AG09309 (cell line): ENCODE measurements at regions not wholly inside any gene's neighbourhood (a gene's known extent, or its start where the extent isn't known, plus 50 kb on each side); places are given as distances from the start of the nearest gene placed in this dataset.
"Not testable (repeated sequence)": the region's sequence is repeated elsewhere in the genome, so short reads cannot be mapped to it uniquely, and the experiment has no call there.

ENCODE experiments used
- DNase-seq: peaks from one replicate; pipeline ENCODE4 v3.0.0-alpha.2; 2010; ENCODE audit warnings: low read depth
- H3K4me3 ChIP-seq: 2 replicates; pipeline ENCODE4 v1.5.1; 2011; ENCODE audit warnings: mild to moderate bottlenecking, low read depth, low read length, moderate library complexity; ENCODE audit not compliant: control insufficient read depth

DNA sequence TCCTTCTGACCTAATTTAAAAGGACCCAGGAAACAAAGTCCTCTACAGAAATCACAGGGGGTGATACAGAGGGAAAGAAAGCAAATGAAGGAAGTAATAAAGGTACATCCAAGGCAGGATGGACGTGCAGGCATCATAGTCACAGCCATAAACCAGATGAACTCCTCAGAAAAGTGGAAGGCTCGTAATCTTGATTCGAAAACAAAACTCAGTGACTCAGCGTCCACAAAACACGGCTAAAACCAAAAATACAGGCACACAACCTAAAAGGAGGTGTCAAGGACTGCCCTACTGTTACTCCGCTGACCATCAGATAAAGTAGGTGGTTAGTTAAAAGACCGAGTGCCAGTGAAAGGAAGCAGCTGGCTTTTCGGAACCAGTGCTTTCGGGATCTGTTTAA is 81.5 kb downstream of the TRIM69 start:
- not testable (repeated sequence) for DNase-seq, H3K4me3 ChIP-seq

GRCh38 chr15:44819331-44819987 is 83.1 kb downstream of the TRIM69 start:
- H3K4me3 ChIP-seq, DNase-seq: not testable (repeated sequence)

DNA sequence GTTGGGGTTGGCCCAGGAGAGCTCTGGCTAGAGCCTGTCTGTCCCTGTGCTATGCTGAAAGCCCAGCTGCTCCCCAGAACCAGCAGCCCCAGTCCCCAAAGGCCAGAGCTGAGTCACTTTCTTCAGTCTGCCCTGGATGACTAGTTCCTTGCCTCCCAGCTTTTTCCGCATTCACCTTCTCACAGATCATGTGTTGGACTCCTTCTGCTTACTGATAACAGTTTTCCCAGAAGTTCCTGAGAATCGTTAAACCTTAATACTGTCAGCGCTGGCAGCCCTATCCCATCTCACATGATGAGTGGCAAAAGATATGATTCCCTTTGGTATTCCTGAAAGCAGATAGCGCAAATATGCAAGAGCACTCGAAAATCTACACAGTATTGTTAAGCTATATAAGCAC is 84.2 kb downstream of the TRIM69 start:
- H3K4me3 ChIP-seq, DNase-seq: not testable (repeated sequence)

DNA sequence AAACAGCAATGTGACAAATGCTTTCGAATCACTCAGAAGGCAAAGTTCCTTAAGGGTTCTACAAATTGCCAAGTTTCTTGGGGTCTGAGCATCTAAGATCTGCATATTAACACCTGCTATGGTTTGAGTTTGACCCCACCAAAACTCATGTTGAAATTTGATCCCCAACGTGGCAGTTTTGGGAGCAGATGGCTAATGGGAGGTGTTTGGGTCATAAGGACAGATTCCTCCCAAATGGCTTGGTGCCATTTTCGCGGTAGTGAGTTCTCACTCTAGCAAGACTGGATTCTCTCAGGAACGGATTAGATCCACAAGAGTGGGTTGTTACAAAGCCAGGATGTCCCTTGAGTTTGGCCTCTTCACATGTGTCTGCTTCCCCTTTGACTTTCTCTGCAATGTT is 84.6 kb downstream of the TRIM69 start:
- H3K4me3 ChIP-seq, DNase-seq: not testable (repeated sequence)

DNA sequence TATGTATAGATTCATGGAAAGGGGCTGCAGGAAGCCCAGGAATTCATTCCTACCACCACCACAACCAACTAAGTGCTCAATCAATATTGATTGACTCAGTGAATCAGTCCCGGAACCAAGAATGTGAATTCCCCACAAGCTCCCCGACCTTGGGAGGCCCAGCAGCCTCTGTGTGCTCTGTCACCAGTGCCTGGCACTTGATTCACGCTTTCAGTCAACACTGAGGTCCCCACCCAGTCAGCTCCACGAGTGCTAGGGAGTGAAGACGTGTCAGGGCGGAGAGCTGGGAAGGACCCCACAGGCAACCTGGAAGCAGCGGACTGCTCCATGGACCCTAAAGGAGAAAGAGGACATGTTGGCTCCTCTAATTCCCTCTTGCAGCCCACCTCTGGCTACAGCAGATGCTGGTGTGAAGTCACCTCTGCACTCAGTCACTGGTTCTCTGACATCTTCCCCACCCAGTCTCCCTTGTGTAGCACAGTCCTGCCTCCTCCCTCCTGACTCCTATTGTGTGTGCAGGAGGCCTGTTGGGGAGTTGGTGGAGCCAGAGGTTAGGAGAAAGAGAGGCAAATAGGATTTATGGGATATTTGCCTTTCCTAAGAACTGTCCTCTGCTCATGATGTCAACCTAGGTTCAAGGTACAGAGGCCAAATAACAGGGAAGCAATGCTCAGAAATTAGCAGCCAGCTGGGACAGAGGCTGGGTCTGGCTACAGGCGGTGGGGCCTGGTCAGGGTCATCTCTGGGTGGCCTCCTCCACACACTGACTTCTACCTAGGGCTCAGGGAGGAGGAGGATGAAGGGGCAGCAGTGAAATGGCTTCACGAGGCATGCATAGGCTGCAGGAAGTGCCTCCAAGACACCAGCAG is 88.2 kb downstream of the TRIM69 start:
- not testable (repeated sequence) for H3K4me3 ChIP-seq, DNase-seq

GRCh38 chr15:44826583-44826982 is 90.3 kb downstream of the TRIM69 start:
- H3K4me3 ChIP-seq, DNase-seq: not testable (repeated sequence)

DNA sequence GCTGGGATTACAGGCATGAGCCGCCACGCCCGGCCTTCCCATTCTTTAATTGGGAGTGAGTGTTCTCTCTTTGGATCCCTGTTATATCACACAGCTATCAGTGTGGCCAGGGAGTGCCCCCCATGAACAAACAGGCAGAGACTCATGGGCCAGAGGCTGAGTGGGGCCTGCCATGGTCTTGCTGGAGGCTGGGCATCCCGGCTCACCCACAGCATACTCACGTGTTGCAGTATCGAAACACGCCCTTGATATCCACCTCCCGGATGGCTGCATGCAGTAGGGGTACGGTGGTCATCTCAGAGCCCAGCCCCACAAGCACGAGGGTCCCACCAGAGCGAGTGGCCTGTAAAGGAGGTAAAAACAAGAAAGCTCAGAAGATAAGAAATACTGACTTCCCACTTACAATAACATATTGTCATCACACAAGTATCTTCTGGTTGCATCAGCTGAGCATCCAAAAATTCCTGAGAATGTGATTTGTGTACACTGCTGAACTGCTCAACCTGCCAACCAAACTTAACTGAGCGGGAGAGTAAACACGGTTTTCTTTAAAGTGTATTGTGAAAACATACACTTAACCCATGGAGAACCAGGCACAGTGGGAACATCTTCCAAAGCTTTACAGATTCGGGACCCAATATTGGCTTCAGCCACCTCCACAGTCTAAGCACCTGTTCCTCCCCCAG is 92.0 kb downstream of the TRIM69 start:
- H3K4me3 ChIP-seq, DNase-seq: not testable (repeated sequence)

- H3K4me3 ChIP-seq: not testable (repeated sequence)
Observed at GRCh38 chr15:44829150-44829549, 92.8 kb downstream of the TRIM69 start.

DNA sequence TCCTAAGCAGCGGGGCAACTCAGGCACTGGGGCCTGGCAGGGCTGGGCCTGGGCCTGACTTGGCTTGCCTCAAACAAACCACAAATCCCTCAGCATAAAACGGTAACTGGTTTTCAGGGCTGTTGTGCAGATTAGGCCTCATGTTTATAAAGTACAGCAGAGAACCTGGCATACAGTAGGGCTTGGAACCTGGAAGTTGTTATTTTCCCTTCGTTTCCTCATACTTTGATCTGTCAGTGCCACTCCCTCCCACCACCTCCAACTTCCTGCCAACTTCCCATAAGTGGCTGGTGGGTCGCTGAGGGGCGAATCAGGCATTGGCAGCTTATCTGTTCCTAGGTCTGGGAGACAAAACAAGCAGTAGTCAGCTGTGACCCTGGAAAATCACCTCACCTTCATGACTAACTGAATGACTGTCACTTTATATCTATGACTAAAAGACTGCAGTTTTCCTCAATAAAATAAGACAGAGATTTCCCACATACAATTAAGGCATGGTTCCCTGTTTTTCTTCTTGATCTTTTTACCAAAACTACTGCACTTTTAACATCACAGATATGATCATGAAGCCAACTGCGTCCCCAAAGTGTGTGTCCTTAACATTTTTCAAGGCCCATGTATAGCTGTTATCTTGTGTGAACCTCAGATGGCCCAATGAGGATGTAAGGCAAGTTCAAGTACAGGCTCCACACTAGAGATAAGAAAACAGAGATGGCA is 94.5 kb downstream of the TRIM69 start:
- DNase-seq, H3K4me3 ChIP-seq: not testable (repeated sequence)

More at GRCh38 chr15:44829150-44829549, 92.8 kb downstream of the TRIM69 start:
- not testable (repeated sequence) for DNase-seq

DNA sequence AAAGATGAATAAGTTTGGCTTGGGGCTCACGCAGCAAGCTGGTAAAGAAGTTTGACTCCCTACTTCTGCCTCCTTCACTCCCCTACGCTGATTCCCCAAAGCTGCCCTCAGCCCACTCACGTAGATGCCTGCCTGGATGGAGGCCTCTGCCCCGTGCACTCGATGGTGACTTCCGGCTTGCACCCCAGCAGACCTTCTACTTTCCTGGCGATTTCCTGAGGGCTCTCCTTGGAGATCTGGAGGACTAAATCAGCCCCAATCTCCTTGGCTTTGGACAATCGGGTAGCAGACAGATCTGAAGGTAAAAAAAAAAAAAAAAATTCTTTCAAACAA is 95.0 kb downstream of the TRIM69 start:
- not testable (repeated sequence) for H3K4me3 ChIP-seq, DNase-seq

DNA sequence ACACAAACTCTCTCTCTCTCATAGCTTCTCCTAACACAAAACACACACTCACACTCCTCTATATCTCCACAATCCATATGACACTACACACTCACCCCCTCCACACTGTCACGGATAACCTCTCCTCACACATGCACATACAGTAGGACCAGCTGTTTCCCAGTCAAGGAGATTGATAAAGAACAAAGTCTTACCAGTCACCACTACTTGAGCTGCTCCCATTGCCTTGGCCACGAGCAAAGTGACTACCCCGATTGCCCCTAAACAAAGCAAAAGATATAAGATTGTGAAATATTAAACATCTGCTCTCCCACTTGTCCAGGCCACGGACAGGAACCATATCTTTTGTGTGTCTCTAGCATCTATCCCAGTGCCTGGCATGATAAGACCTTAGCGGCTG is 95.8 kb downstream of the TRIM69 start:
- not testable (repeated sequence) for DNase-seq, H3K4me3 ChIP-seq

DNA sequence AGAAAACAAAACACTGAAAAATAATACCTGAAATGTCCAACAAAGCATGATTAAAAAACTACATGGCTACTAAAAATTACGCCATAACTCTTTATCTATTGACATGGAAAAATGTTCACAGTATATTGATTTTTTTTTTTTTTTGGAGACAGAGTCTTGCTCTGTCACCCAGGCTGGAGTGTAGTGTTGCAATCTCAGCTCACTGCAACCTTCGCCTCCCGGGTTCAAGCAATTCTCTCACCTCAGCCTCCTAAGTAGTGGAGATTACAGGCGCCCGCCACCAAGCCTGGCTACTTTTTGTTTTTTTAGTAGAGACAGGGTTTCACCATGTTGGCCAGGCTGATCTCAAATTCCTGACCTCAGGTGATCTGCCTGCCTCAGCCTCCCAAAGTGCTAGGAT is 96.8 kb downstream of the TRIM69 start:
- not testable (repeated sequence) for DNase-seq, H3K4me3 ChIP-seq

DNA sequence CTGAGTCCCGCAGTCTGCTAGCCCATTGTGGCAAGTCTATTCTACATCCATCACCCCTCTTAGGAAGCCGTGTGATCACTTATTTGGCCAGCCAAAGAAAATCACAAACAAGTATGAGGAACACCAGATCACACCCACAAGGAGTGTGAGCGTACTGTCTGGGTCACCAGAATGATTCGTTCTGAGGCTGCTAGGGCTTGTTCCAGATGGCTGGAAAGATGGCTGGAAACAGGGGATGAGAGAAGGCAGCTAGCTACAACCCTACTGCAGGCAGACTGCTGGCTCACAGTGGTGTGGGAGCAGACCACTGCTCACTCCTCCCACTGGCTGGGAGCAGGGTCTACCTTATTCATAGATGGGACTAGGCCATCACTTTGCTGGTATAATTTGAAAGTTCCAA is 97.4 kb downstream of the TRIM69 start:
- H3K4me3 ChIP-seq, DNase-seq: not testable (repeated sequence)

- not testable (repeated sequence) for DNase-seq
Observed at GRCh38 chr15:44835082-44835481, 98.8 kb downstream of the TRIM69 start.

More at GRCh38 chr15:44835082-44835481, 98.8 kb downstream of the TRIM69 start:
- H3K4me3 ChIP-seq: not testable (repeated sequence)
